ENCODE measurements at regions not wholly inside any gene's neighbourhood (a gene's known extent, or its start where the extent isn't known, plus 50 kb on each side); places are given as distances from the start of the nearest gene placed in this dataset.

GRCh38 chr4:26024079-26024478, 110.1 kb downstream of the SMIM20 start:
- no peak for TF ChIP-seq CTCF (IDR thresholded peaks at IDR 0.05)
- no peak for TF ChIP-seq EZH2 (IDR thresholded peaks at IDR 0.05; ENCODE audit: borderline replicate concordance, insufficient read depth, low read depth, low read length, poor library complexity, severe bottlenecking)
